KMS-11 (cell line): ENCODE measurements at regions not wholly inside any gene's neighbourhood (a gene's known extent, or its start where the extent isn't known, plus 50 kb on each side); places are given as distances from the start of the nearest gene placed in this dataset.

ENCODE experiments used
- H2AFZ ChIP-seq: fragments of 200-600 bp; sonication (generic); 2 replicates; pipeline ENCODE4 v1.6.1; 2016; ENCODE audit warnings: antibody characterized with exemption, mixed run types, low read depth
- H3K27ac ChIP-seq: fragments of 200-600 bp; sonication (generic); 2 replicates; pipeline ENCODE4 v1.6.1; 2016; ENCODE audit warnings: mild to moderate bottlenecking, mixed run types
- H3K27me3 ChIP-seq: fragments of 200-600 bp; sonication (generic); 2 replicates; pipeline ENCODE4 v1.6.1; 2017; ENCODE audit warnings: mild to moderate bottlenecking, low read depth, mixed run types, moderate library complexity; ENCODE audit not compliant: insufficient read depth
- H3K36me3 ChIP-seq: fragments of 200-600 bp; sonication (generic); 2 replicates; pipeline ENCODE4 v1.6.1; 2017; ENCODE audit warnings: mild to moderate bottlenecking, mixed run types; ENCODE audit not compliant: insufficient read depth
- H3K4me1 ChIP-seq: fragments of 200-600 bp; sonication (generic); 2 replicates; pipeline ENCODE4 v1.6.1; 2016; ENCODE audit warnings: mild to moderate bottlenecking, low read depth, mixed run types; ENCODE audit not compliant: poor library complexity, severe bottlenecking
- H3K4me2 ChIP-seq: fragments of 200-600 bp; sonication (generic); 2 replicates; pipeline ENCODE4 v1.7.0; 2016; ENCODE audit warnings: mild to moderate bottlenecking, mixed run types
- H3K4me3 ChIP-seq: fragments of 200-600 bp; sonication (generic); IDR thresholded peaks from 2 replicates; pipeline ENCODE4 v1.6.1; 2017; ENCODE audit warnings: low read depth, low read length, mixed read lengths; ENCODE audit not compliant: insufficient read depth
- H3K79me2 ChIP-seq: fragments of 200-600 bp; sonication (generic); 2 replicates; pipeline ENCODE4 v1.6.1; 2016; ENCODE audit warnings: low read depth, mixed run types; ENCODE audit not compliant: insufficient read depth
- H3K9ac ChIP-seq: fragments of 200-600 bp; sonication (generic); 2 replicates; pipeline ENCODE4 v1.6.1; 2016; ENCODE audit warnings: mild to moderate bottlenecking, mixed run types
- H4K20me1 ChIP-seq: fragments of 200-600 bp; sonication (generic); 2 replicates; pipeline ENCODE4 v1.6.1; 2016; ENCODE audit warnings: mild to moderate bottlenecking, mixed run types; ENCODE audit not compliant: insufficient read depth
- CTCF ChIP-seq: fragments of 200-600 bp; sonication (generic); conservative IDR thresholded peaks from 2 replicates; pipeline ENCODE4 v1.6.1; 2017; ENCODE audit warnings: low read depth, mild to moderate bottlenecking, antibody characterized with exemption, low read length, moderate library complexity, mixed read lengths

DNA sequence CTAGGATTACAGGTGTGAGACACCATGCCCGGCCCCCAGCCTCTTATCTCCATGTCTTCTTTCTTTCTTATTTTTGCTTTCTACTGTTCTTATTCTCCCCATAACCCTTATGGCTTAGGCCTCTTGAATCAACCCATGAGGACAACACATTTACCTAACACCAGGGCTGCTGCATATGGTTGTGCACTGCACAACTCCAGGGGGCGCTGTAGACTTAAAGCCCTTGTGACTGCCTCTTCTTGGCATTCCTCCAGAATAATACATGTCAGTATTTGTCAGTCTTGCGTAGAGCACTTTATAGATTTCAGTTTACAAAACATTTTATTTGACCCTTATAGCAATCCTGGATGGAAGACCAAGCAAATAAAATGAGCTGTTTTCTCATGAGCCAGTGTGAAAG is 225.0 kb upstream of the SALL1 start:
- Histone ChIP-seq H3K4me1 (no peaks in the 10 kb centered on the region), H2AFZ (no peak overlapping the region), H3K4me3 (no peak overlapping the region), H4K20me1 (no peaks in the 10 kb centered on the region), H3K36me3 (no peaks in the 10 kb centered on the region), H3K27me3 (no peaks in the 10 kb centered on the region), H3K27ac (no peak overlapping the region), H3K4me2 (no peak overlapping the region), H3K79me2 (no peaks in the 10 kb centered on the region), H3K9ac (no peak overlapping the region)
- TF ChIP-seq CTCF, result peak; percentile 34; the same call in 1 of the 2 replicates

- H2AFZ ChIP-seq, result no peak overlapping the region
- no peaks in the 10 kb centered on the region for H3K79me2 ChIP-seq
- H3K27me3 ChIP-seq, result no peaks in the 10 kb centered on the region
- H4K20me1 ChIP-seq, result no peaks in the 10 kb centered on the region
- no peak overlapping the region for H3K9ac ChIP-seq
- no peaks in the 10 kb centered on the region for H3K36me3 ChIP-seq
- H3K4me3 ChIP-seq, result no peak overlapping the region
- TF ChIP-seq CTCF, result no peak
- H3K4me1 ChIP-seq, result no peaks in the 10 kb centered on the region
- H3K4me2 ChIP-seq, result no peak overlapping the region
- no peak overlapping the region for H3K27ac ChIP-seq
Observed at GRCh38 chr16:51374790-51375189, 223.7 kb upstream of the SALL1 start.

- TF ChIP-seq CTCF, result no peak
- no peak overlapping the region for H3K27ac ChIP-seq
- H3K4me3 ChIP-seq, result no peak overlapping the region
- H2AFZ ChIP-seq, result no peak overlapping the region
- no peak overlapping the region for H3K9ac ChIP-seq
- no peaks in the 10 kb centered on the region for H3K4me1 ChIP-seq
- H3K27me3 ChIP-seq, result no peaks in the 10 kb centered on the region
- H4K20me1 ChIP-seq, result no peaks in the 10 kb centered on the region
- H3K79me2 ChIP-seq, result no peaks in the 10 kb centered on the region
- H3K4me2 ChIP-seq, result no peak overlapping the region
- no peaks in the 10 kb centered on the region for H3K36me3 ChIP-seq
Observed at GRCh38 chr16:51374346-51374745, 223.3 kb upstream of the SALL1 start.

GRCh38 chr16:51365715-51366114 is 214.6 kb upstream of the SALL1 start:
- Histone ChIP-seq H3K4me3 (no peak overlapping the region), H2AFZ (no peak overlapping the region), H3K9ac (no peak overlapping the region), H3K36me3 (no peaks in the 10 kb centered on the region), H3K27me3 (no peaks in the 10 kb centered on the region), H3K4me1 (no peaks in the 10 kb centered on the region), H3K79me2 (no peaks in the 10 kb centered on the region), H4K20me1 (no peaks in the 10 kb centered on the region), H3K27ac (no peak overlapping the region), H3K4me2 (no peak overlapping the region)
- no peak for TF ChIP-seq CTCF
